AG10803 (cell line): ENCODE measurements at regions not wholly inside any gene's neighbourhood (a gene's known extent, or its start where the extent isn't known, plus 50 kb on each side); places are given as distances from the start of the nearest gene placed in this dataset.

ENCODE experiments used
- DNase-seq: peaks from one replicate; pipeline ENCODE4 v3.0.0; 2010; ENCODE audit warnings: low read depth
- H3K4me3 ChIP-seq: 2 replicates; pipeline ENCODE4 v1.5.1; 2011; ENCODE audit warnings: mild to moderate bottlenecking, low read length, control low read depth
- TF ChIP-seq, protein P1 (sequence below): conservative IDR thresholded peaks from 2 replicates; pipeline ENCODE4 v1.5.1; 2011; ENCODE audit warnings: mild to moderate bottlenecking, low read length, control low read depth, inconsistent platforms

- no peak for DNase-seq
- H3K4me3 ChIP-seq: no peak overlapping the region
- TF ChIP-seq, protein P1, sequence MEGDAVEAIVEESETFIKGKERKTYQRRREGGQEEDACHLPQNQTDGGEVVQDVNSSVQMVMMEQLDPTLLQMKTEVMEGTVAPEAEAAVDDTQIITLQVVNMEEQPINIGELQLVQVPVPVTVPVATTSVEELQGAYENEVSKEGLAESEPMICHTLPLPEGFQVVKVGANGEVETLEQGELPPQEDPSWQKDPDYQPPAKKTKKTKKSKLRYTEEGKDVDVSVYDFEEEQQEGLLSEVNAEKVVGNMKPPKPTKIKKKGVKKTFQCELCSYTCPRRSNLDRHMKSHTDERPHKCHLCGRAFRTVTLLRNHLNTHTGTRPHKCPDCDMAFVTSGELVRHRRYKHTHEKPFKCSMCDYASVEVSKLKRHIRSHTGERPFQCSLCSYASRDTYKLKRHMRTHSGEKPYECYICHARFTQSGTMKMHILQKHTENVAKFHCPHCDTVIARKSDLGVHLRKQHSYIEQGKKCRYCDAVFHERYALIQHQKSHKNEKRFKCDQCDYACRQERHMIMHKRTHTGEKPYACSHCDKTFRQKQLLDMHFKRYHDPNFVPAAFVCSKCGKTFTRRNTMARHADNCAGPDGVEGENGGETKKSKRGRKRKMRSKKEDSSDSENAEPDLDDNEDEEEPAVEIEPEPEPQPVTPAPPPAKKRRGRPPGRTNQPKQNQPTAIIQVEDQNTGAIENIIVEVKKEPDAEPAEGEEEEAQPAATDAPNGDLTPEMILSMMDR: no peak
These were observed 225.2 kb downstream of the ETNK1 start for GRCh38 chr12:22850185-22850584.

DNA sequence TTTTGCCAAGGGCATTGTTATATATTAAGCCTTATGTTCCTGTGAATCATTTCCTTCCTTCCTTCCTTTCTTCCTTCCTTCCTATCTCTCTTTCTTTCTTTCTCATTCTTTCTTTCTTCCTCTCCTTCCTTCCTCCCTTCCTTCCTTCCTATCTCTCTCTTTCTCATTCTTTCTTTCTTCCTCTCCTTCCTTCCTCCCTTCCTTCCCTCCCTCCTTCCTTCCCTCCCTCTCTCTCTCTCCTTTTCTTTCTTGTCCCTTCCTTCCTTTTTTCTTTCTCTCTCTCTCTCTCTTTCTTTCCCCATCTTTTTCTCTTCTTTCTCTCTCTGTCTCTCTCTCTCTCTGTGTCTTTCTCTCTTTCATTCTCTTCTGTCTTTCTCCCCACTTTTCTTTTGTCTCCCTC, 226.6 kb downstream of the ETNK1 start:
- H3K4me3 ChIP-seq: no peak overlapping the region
- DNase-seq: no peak
- TF ChIP-seq, protein P1: no peak

- no peak for DNase-seq
- TF ChIP-seq, protein P1: no peak
- H3K4me3 ChIP-seq: no peak overlapping the region
These were observed 230.5 kb downstream of the ETNK1 start for GRCh38 chr12:22855456-22855855.

DNA sequence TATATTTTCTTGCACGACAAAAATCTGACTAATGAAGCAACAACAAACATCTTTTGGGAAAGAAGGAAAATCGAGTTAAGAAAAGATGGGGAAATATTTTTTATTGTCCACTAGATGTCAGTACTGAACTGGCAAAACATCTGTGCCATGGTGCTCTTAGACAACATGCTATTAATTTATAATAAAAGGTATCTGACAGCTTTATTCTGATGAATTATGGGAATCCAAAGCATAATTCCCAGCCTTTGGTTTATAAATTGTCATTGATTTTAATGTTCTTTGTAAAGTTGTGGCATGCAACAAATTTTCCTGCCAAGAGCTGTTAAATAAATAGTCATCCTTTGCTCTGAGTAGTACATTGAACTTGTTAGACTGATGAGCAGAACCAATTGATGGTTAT, 231.2 kb downstream of the ETNK1 start:
- H3K4me3 ChIP-seq: no peak overlapping the region
- TF ChIP-seq, protein P1: peak; percentile 68
- DNase-seq: peak; percentile 52

DNA sequence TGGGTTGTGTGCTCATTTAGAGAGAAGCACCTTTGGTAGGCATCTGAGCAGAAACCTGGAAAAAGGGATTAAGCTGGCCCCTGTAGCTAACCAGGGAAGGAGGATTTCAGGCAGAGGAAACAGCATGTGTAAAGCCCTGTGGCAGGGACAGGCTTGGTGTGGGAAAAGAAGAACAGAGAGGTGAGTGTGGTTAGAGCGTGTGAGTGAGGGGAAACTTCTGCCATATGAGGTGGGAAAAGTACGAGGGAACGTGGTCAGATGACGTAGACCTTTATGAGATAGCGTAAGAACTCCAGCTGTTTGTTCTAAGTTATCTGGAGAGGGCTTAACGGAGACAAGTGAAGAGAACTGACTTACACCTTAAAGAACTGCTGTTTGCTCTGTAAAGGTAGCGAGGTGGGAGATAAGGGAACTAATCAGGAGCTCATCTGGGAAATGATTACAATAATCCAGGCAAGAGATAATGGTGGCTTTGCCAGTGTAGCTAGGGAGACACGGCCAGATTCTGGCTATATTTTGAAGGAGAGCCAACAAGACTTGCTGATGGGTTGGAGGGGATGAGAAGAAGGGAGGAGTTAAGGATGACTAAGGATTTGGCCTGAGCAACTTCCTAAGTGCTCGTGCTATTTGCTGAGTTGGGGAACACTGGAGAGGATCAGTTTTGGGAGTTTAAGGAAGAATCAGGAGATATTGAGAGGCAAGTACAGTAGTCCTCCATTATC, 234.0 kb downstream of the ETNK1 start:
- DNase-seq: peak; percentile 36
- H3K4me3 ChIP-seq: no peak overlapping the region
- TF ChIP-seq, protein P1: no peak

- DNase-seq: no peak
- TF ChIP-seq, protein P1: no peak
- H3K4me3 ChIP-seq: no peak overlapping the region
These were observed 236.0 kb downstream of the ETNK1 start for GRCh38 chr12:22860926-22861325.

DNA sequence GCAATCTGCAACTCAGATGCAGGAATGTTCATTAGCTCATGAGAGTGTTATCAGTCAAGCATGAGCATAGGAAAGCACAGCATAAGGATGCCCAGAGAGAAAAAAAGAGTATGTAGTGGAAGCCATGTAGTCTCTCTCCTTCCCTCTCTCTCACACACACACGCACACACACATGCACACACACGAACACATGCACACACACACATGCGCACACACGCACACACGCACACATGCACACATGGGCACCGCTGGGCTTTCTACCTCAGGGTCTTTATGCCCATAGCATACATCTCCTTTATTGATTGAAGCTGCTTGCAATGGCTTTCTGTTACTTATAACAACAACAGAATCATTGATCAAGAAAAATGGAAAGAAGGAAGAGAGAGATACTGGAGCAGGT, 240.9 kb downstream of the ETNK1 start:
- H3K4me3 ChIP-seq: no peak overlapping the region
- no peak for DNase-seq
- TF ChIP-seq, protein P1: no peak
